Fibroblast of gingiva (primary cell): ENCODE measurements at regions not wholly inside any gene's neighbourhood (a gene's known extent, or its start where the extent isn't known, plus 50 kb on each side); places are given as distances from the start of the nearest gene placed in this dataset.

Source experiments
- DNase-seq: peaks from one replicate; pipeline ENCODE4 v3.0.0-alpha.2; 2011; ENCODE audit warnings: low read depth

- DNase-seq: no peak
These were observed 851.6 kb downstream of the PDHA2 start for GRCh38 chr4:96691521-96691920.

GRCh38 chr4:96698831-96699230 lies 858.9 kb downstream of the PDHA2 start:
- no peak for DNase-seq

- no peak for DNase-seq
These were observed 863.4 kb downstream of the PDHA2 start for GRCh38 chr4:96703265-96703664.

- no peak for DNase-seq
These were observed 868.9 kb downstream of the PDHA2 start for GRCh38 chr4:96708766-96709165.

GRCh38 chr4:96713271-96713850 lies 873.5 kb downstream of the PDHA2 start:
- DNase-seq: no peak

GRCh38 chr4:96729641-96730040 lies 889.7 kb downstream of the PDHA2 start:
- no peak for DNase-seq

GRCh38 chr4:96730432-96730831 lies 890.5 kb downstream of the PDHA2 start:
- DNase-seq: no peak

GRCh38 chr4:96736352-96736889 lies 896.5 kb downstream of the PDHA2 start:
- DNase-seq: no peak

GRCh38 chr4:96739101-96739500 lies 899.2 kb downstream of the PDHA2 start:
- no peak for DNase-seq

GRCh38 chr4:96742332-96743014 lies 902.6 kb downstream of the PDHA2 start:
- no peak for DNase-seq

GRCh38 chr4:96744676-96745075 lies 904.8 kb downstream of the PDHA2 start:
- no peak for DNase-seq

GRCh38 chr4:96753216-96753615 lies 913.3 kb downstream of the PDHA2 start:
- no peak for DNase-seq

- DNase-seq: no peak
These were observed 915.9 kb downstream of the PDHA2 start for GRCh38 chr4:96755569-96756484.

GRCh38 chr4:96756584-96756983 lies 916.7 kb downstream of the PDHA2 start:
- DNase-seq: no peak

- DNase-seq: no peak
These were observed 923.7 kb downstream of the PDHA2 start for GRCh38 chr4:96763546-96763945.

- no peak for DNase-seq
These were observed 926.5 kb downstream of the PDHA2 start for GRCh38 chr4:96766359-96766758.

GRCh38 chr4:96767815-96768480 lies 928.1 kb downstream of the PDHA2 start:
- DNase-seq: no peak

- DNase-seq: no peak
These were observed 935.6 kb downstream of the PDHA2 start for GRCh38 chr4:96775501-96775900.

- no peak for DNase-seq
These were observed 937.1 kb downstream of the PDHA2 start for GRCh38 chr4:96776920-96777527.

- DNase-seq: no peak
These were observed 944.4 kb downstream of the PDHA2 start for GRCh38 chr4:96784336-96784735.

GRCh38 chr4:96786306-96786705 lies 946.4 kb downstream of the PDHA2 start:
- DNase-seq: no peak

GRCh38 chr4:96787766-96788165 lies 947.9 kb downstream of the PDHA2 start:
- no peak for DNase-seq
